ENCODE measurements at regions not wholly inside any gene's neighbourhood (a gene's known extent, or its start where the extent isn't known, plus 50 kb on each side); places are given as distances from the start of the nearest gene placed in this dataset.

DNA sequence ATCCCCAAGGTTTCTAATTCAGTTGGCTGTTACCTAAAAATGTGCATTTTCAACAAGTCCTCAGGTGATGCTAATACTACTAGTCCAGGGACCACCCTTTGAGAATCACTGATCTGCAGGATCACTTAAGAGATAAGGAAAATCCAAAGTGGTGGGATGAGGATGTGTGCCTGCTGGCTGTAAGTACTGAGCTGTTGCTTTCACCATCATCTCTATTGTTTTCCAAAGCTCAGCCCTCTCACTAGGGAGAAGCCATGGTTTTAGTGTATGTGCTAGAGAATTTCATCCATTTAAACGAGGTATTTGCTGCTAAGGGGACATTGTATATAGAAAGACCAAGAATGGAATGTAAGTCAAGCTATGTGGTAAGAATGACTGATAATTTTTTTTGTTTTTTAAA, 202.3 kb downstream of the KIF21A start:
- FAIRE-seq, result no peak

DNA sequence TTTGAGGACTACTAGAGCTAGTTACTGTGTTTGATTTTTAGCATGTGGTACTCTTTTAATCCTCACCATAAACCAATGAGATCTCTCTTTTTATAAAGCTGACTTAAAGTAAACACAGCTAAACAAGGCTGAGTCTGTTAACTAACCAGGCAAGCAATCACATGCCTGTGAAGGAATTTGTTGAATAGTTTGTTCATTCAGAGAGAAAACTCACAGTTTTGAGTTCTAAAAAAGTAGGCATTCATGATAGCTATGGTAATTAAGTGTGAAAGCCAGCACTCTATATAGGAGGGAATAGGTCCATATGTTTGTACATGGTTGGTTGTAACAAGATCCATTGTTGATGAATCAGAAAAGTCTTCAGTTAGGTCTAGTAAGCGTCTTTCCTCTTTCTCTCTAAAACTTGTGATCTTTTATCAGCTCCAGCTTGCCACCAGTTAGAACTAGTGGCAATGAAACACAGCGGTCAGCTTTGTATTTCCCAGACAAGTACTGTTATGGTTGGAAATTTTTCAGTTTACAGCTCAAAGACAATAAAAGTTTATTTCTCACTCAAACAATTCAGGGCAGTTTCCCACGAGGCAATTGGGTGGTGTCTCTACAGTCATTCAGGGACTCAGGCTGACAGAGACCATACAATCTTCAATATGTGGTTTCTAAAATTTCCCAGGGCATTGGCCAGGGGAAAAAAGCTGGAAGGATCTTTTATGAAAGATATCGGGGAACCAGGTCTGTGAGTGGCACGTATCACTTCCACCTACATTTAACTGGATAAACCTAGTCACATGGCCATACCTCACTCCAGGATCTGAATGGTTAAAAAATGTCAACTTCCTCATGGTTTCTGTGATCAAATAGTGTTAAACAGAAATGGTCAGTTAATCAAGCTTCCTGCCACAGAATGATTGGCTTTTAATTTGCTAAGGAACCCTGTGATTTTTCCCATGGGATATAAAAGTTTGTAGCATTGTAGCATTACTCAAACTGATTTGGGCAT, 203.1 kb downstream of the KIF21A start:
- no peak for FAIRE-seq

DNA sequence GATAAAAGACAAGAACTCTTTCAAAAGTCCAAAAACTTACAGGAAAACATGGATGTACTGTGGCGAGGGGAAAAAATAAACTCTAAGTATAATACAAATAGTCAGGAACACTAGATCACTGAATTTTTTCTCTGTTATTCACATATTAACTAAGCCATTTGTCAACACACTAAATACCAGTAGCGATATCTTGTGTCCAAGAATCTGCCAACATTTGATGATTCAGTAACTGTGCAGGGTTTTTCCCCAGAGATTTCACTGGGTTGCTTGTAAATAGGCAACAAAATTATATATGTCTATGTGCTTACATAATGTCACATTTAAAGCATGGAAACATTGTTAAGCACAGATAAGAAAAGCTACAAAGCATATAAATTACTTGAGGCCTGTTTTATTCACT, 205.9 kb downstream of the KIF21A start:
- FAIRE-seq, result no peak

DNA sequence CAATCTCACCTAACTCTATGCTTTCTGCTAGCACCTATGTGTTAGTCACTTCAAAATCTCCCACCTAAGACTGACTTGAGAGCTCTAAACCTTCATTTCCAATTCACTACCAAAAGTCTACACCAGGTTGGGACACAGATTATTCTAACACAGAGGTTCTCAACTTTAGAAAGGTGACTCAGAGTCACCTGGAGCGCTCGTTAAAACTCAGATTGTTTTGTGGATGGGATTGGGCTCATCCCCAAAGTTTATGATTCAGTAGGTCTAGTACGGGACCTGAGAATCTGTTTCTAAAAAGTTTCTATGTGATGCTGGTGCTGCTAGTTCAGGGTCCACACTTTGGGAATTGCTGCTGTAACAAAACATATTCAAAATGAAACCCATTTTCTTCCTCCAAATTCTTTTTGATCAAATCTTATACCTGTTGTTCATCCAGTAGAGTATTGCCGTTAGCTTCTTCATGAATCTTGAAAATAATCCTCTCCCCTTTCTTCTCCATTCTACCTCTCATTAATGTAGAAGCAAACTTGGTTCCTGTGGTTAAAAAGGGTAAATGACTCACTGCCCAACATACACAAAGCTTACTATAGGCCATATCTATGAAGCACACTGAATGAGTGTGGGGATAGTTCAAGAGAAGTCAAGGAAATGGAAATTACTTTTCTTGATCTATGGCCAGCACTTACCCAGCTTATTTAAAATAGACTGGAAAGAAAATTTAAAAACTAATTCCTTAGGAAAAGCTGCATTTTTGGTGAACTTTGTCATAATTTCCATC, 206.7 kb downstream of the KIF21A start:
- no peak for FAIRE-seq

DNA sequence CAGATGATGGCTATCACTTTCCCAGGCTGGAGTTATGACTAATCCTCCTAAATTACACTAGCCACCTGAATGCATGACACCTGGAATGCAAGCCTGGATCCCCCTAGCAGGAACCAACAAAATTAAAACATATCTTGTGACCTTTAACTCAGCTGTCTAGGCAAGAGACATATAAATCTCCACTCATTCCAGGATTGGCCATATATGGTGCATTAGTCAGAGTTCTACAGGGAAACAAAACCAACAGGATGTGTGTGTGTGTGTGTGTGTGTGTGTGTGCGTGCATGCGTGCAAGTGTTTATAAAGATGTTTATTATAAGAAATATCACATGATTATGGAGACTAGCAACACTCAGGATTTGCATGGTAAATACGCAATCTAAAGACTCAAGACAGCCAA, 212.8 kb downstream of the KIF21A start:
- FAIRE-seq, result no peak

DNA sequence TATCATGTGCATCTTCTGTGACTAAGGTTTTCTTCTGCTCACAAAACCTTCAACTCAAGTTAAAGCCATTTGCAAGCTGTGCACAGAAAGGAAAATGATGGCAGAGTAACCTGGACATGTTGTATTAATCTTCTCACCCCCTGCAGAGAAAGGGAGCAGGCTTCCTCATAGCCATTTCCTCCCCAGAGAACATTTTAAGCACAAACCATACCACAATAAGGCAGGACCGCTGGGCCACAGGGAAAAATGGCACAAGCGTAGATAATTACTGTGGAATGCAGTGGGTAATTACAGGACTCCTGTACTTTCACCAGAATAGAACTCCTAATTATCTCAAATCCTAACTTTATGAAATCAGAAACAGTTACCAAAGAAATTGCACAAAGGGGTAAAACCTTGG, 215.7 kb downstream of the KIF21A start:
- FAIRE-seq, result no peak

DNA sequence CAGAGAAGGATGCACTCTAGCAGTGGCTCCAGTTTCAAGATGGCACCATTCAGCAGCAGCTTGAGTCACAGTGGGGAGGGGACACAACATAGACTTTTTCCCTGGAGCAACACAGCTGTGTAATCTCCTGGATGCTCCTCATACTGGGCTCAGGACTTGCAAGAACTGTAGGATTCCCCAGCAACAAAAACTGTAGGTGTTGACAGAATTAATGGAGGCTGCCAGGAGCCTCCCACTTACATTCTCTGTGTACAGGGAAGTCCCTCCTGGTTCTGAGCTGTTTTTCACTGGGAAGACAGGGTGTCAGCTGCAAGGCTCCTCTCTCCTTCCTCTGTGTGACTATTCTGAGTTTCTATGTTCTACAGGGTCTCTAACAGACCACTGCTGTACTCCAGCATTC, 217.9 kb downstream of the KIF21A start:
- FAIRE-seq, result no peak

DNA sequence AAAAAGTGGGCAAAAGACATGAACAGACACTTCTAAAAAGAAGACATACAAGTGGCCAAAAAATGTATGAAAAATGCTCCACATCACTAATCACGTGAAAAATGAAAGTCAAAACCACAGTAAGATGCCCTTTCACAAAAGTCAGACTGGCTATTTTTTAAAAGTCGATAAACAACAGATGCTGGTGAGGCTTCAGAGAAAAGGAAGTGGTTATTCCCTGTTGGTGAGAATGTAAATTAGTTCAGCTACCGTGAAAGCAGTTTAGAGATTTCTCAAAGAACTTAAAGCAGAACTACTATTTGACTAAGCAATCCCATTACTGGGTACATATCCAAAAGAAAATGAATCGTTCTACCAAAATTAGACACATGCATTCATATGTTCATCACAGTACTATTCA, 237.0 kb downstream of the KIF21A start:
- no peak for FAIRE-seq

DNA sequence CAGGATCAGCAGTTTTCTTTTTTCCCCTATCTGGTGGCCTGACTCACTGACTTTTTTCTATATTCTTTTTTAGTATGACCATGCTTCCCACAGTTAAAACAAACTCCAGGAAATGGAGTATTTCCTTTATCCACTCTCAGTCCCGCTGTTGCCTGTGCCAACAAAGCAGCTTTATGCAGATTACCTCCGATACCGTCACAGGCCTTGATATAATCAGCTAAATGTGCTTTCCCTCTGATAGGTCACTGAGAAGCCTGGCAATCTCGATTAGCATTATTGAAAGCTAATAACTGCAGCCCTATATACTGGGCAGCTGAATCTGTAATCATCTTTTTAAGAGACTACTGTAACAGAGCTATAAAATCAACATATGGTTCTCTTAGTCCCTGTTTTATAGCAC, 243.6 kb downstream of the KIF21A start:
- FAIRE-seq, result no peak

DNA sequence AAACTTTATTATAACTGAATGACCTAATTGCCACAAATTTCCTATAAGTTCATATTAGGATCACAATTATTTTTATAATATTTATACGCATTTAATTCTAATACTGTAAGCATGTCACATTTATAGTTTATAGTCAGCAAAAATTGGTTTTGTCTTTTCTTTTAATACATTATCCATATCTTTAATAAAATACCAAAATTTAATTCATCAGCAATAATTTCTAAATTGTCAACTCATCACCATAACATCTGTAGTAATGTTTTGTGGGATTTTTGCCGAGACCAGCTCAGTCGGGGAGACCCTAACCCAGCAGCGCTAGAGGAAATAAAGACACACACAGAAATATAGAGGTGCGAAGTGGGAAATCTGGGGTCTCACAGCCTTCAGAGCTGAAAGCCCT, 254.2 kb downstream of the KIF21A start:
- FAIRE-seq, result no peak

DNA sequence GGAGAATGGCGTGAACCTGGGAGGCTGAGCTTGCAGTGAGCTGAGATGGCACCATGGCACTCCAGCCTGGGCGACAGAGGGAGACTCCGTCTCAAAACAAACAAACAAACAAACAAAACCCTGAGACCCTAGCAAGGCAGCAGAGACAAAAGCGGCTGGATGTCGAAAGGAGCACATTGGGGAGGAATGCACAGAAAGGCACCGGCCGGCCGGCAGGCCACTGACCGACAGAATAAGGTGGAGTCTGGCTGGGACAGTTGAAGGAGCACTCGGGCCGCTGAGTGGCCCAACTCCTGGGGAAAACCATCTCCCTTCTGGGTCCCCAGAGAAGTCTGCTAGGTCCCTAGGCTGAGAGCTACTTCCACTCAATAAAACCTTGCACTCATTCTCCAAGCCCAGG, 256.2 kb downstream of the KIF21A start:
- no peak for FAIRE-seq

DNA sequence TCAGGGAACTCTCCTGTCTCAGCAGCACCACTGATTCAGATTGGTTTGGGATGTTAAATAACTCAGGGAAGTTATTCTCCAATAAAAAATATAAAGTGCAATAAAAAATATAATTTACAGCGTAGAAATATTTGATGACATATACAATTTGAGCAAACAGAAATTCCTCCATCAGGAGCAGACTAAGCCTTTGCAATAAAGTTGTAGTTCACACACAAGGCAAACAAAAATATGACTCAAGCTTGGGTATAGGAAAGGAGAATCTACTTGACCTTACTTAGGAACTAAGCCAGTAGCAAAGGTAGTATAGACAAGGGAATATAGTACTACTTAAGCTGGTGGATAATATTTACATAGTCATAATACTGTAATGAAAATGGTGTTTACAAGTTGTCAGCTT, 264.1 kb downstream of the KIF21A start:
- no peak for FAIRE-seq

DNA sequence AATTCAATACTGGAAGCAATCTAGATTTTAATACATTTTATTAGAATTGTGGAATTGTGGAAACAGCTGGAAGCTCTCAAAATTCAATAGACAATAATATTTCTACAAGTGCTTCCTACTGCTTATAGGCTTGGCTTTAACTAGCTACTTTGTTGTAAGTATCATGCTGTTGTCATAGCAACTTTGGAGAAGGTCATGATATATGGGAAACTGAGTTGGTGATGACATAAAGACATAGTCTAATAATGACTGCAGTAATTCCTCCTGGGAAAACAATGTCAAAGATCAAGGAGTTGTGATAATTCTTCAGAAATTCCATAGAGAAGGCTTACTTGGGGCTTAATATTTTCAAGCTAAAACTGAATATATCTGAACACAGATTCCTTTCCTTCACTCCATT, 266.6 kb downstream of the KIF21A start:
- FAIRE-seq, result no peak

DNA sequence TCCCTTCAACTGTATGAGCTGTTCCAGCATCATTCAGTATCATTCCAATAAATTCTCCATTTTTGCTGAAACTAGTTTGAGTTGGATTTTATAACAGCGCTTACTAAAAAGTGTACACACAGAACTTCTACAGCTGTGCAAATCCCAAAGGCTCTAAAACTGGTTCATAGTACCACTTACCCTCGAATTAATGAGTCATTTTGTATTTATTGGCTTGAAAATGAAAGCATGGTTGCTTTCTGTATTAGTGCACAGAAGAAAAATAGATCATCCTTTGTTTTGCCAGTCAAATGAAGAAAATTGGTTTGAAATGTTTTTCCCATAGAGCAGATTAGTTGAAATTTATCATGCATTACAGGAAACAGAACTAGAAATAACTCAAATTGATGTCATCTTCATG, 268.3 kb upstream of the CPNE8 start:
- no peak for FAIRE-seq

DNA sequence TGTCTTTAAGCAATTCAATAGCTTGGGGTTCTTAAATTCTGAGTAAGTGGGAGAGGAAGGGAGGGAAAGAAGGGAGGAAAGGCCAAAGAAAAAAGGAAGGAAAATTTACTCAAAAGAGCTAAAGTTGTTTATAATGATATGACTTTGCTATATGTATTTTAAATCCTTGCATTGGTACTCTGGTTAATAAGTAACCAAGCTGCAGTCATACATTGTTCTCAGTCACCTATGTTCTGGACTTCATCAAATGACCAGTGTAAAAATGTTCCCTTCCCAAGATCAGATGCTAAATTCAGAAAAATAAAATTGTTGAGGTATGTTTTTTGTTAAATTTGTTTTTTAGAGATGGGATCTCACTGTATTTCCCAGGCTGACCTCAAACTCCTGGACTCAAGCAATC, 259.9 kb upstream of the CPNE8 start:
- FAIRE-seq, result no peak

DNA sequence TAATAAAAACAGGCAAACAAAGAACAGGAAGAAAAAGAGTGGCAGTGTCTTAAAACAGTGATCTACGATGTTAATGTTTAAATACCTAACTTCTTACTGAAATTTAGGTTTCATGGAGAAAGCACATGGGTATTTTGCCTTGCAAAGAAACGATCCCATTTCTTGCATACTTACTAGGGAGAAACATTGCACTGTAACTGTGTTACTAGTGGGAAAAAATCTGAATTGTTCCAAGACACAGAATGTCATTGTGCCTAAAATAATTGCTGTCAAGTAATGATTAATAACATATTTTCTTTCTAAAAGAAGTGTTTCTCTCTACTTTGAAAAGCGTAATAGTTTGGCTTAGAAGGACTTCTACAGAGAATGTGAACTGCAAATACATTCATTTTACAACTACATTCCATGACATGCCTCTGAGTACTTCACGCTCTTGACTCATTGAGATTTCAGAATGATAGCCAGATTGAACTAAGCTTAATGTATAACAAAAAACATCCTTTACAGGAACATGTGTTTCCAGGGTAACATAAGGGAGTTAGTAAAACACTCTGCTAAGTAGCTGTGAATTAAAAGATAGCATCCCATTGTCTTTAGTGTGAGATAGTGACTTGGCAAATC, 256.2 kb upstream of the CPNE8 start:
- FAIRE-seq, result no peak

DNA sequence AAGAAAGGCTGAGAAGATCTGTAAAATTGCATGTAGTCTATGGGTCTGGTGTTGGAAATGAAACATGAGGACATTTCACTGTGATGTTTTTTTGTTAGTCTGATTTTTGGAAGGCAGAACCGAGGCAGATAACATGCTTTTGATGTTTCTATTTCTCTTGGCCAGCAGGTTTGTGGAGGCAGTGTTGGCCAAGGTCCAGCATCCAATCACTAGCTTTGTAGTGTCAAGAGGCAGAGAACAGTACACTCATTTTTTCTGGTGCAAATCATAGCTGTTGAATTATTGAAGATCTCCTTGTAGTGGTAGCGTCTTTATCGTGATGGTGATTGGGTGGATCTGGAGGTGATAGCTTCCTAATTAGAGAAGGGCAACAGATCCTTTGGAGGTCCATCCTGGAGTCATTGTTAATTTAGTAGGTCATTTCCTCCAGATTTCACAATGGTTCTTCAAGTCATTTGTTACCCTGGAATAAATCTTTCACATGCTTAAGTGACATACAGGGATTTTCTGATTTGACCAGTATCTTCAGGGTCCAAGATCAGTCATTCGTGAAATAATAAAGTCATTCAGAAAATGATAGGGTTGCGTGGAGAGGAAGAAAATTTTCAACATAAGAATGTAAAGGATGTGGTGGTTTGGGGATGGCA, 252.4 kb upstream of the CPNE8 start:
- no peak for FAIRE-seq

DNA sequence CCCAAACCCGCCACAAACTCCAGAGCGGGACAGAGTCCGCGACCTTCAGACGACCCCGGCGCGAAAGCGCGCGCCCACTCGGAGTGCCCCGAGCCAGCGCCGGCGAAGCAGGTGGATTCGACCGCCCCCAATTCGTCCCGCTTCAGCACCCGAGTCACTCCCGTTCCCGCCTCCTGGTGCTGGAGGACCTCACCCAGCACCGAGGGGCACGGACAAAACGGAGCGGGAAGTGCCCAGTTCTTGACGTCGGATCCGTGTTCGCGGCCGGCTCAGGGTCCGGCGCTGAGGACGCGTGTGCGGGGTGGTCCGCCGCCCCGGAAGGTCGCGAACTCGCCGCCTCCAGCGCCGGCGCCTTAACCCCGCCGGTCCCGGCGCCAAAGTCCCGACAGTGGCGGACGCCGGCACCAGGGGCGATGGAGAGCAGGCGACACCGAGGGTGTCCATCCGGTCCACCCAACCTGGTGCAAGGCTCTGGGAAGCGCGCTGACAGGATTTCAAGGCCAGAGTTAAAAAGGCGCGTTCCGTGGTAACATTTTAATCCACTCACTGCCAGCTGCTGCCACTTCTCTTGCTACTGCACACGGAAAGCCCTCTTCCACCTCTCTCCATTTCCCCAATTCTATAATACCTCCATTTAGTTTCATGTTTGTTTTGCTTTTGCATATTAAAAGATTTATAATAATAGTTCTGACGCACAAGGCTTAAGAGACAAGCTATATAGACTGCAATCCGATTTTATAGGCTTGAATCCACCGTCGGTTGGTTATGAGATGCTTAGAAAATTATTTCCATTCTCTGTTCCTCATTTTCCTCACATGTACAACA, 240.0 kb upstream of the CPNE8 start:
- FAIRE-seq, result no peak

DNA sequence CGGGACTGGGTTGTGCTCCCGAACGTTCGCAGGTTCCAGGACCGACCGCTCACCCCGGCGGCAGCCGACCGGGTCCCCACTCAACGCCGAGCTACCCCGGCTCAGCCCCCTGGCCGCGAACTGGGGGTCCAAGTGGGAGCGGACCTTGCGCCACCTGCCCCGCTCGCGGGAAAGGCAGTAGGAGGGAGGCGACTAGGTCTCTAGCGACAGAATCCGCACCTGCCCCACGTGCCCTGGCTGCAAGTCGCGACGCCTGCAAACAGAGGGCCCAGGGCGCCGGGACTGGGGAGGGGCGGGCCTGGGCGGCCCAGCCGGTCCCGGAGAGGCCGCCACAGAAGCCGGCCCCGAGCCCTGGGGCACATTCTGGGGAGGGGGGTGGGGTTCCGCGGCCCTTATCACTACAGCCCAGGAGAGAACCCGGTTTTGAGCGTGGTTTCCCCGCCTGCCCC, 239.2 kb upstream of the CPNE8 start:
- no peak for FAIRE-seq

DNA sequence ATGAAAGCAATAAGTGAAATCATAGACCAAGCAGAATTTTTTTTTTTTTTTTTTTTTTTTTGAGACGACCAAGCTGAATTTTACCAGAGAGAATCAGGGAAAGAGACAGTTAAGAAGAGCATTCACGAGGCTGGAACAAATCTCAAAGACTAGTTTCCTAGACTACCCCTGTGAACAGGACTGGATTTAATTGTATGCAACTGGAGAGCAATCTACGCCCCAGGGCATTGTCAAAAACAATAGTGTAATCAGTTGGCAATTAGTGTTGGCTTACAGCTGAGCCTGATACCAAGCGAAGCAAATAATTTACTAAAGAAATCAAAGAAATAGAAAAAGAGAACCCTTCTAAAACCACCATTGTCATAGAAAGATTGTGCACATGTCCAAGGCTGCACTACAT, 232.9 kb upstream of the CPNE8 start:
- FAIRE-seq, result no peak

DNA sequence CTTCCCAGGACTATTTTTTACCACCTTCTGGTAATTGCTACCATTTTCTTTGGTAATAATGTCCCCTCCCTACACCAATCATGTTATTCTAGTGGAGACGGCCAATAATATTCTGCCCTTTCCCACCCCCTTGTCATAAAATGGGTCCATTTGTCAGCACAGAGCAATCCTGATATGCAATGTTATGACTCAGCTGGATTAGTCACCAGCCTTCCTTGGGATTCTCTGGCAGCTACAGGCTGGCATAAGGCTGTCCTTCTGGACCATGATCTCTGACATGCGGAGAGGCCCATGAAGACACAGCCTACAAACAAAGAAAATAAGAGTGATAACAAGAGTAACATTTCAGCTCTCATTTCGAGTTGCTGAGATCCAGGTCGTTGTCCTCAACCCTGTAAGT, 222.0 kb upstream of the CPNE8 start:
- no peak for FAIRE-seq

DNA sequence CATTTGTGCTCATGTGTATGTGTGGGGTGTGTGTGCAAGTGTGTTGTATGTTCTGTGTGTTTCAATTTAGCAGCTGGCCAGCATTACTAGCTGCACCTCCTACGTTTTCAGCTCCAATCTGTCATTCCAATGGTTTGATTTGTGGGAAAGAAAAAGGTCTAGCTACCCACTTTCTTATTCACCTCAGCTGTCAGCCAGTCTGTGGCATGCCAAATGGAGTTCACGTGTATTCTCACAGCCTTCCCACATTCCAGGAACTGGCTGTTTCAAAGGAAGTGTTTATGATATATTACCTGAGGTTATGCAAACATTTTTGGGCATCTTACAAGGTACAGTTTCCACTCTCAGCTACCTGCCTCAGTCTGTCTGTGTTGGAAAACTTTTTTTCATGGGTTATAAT, 220.2 kb upstream of the CPNE8 start:
- no peak for FAIRE-seq

Measured in islet of Langerhans (tissue), 1 donor.